ENCODE measurements at regions not wholly inside any gene's neighbourhood (a gene's known extent, or its start where the extent isn't known, plus 50 kb on each side); places are given as distances from the start of the nearest gene placed in this dataset.

- H3K27me3 ChIP-seq (ENCODE audit: insufficient read depth, low read depth): no peaks in the 10 kb centered on the region
- no peaks in the 10 kb centered on the region for H3K9me3 ChIP-seq (ENCODE audit: insufficient read depth, low read depth)
- no peak overlapping the region for H3K4me2 ChIP-seq
- H3K79me2 ChIP-seq (ENCODE audit: low read depth): no peaks in the 10 kb centered on the region
- H3K4me3 ChIP-seq: no peak overlapping the region
- H3K9me2 ChIP-seq (ENCODE audit: insufficient read depth): no peaks in the 10 kb centered on the region
- ChIA-PET POLR2A (ENCODE audit: unreplicated experiment) (no interaction called here), CTCF (no interaction called here)
- no peaks in the 10 kb centered on the region for H3K4me1 ChIP-seq (replicated peaks; ENCODE audit: insufficient read depth)
- H3K36me3 ChIP-seq (ENCODE audit: low read depth): no peaks in the 10 kb centered on the region
- no peak overlapping the region for H2AFZ ChIP-seq
- DNase-seq: peak in 1 of 2 experiments; percentile 1
- TF ChIP-seq EZH2 (IDR thresholded peaks at IDR 0.05; ENCODE audit: low read depth) (no peak), CTCF (conservative IDR thresholded peaks at IDR 0.05) (no peak)
- no peaks in the 10 kb centered on the region for H3F3A ChIP-seq (ENCODE audit: insufficient read depth, low read depth)
- H3K27ac ChIP-seq: no peak overlapping the region
- H4K20me1 ChIP-seq (ENCODE audit: insufficient read depth): no peaks in the 10 kb centered on the region
- intact Hi-C loops (cut with micrococcal nuclease; ENCODE audit: unreplicated experiment): no loop called here
- BruUV-seq (replicated peaks): no TSS peak
These were observed 358.6 kb downstream of the TDRD3 start for GRCh38 chr13:60755380-60756163.

- Histone ChIP-seq H4K20me1 (ENCODE audit: insufficient read depth) (no peaks in the 10 kb centered on the region), H3F3A (ENCODE audit: insufficient read depth, low read depth) (no peaks in the 10 kb centered on the region), H3K4me3 (no peak overlapping the region), H3K4me1 (replicated peaks; ENCODE audit: insufficient read depth) (no peaks in the 10 kb centered on the region), H3K27me3 (ENCODE audit: insufficient read depth, low read depth) (no peaks in the 10 kb centered on the region), H3K9me2 (ENCODE audit: insufficient read depth) (no peaks in the 10 kb centered on the region), H3K36me3 (ENCODE audit: low read depth) (no peaks in the 10 kb centered on the region), H3K79me2 (ENCODE audit: low read depth) (no peaks in the 10 kb centered on the region), H3K9me3 (ENCODE audit: insufficient read depth, low read depth) (no peaks in the 10 kb centered on the region), H3K27ac (no peak overlapping the region), H2AFZ (no peak overlapping the region), H3K4me2 (no peak overlapping the region)
- CTCF ChIA-PET: no interaction called here
- no peak for DNase-seq
- BruUV-seq (replicated peaks): no TSS peak
- TF ChIP-seq EZH2 (IDR thresholded peaks at IDR 0.05; ENCODE audit: low read depth): no peak
- TF ChIP-seq CTCF (conservative IDR thresholded peaks at IDR 0.05): no peak
- POLR2A ChIA-PET (ENCODE audit: unreplicated experiment): no interaction called here
- intact Hi-C loops (cut with micrococcal nuclease; ENCODE audit: unreplicated experiment): no loop called here
These were observed 357.4 kb downstream of the TDRD3 start for GRCh38 chr13:60754211-60755090.

GRCh38 chr13:60753641-60754040 is 356.6 kb downstream of the TDRD3 start:
- TF ChIP-seq EZH2 (IDR thresholded peaks at IDR 0.05; ENCODE audit: low read depth) (no peak), CTCF (conservative IDR thresholded peaks at IDR 0.05) (no peak)
- intact Hi-C loops (cut with micrococcal nuclease; ENCODE audit: unreplicated experiment): no loop called here
- H2AFZ ChIP-seq: no peak overlapping the region
- H3K27me3 ChIP-seq (ENCODE audit: insufficient read depth, low read depth): no peaks in the 10 kb centered on the region
- H3K4me2 ChIP-seq: no peak overlapping the region
- H3K4me1 ChIP-seq (replicated peaks; ENCODE audit: insufficient read depth): no peaks in the 10 kb centered on the region
- no peaks in the 10 kb centered on the region for H3K9me2 ChIP-seq (ENCODE audit: insufficient read depth)
- H3K79me2 ChIP-seq (ENCODE audit: low read depth): no peaks in the 10 kb centered on the region
- no peaks in the 10 kb centered on the region for H3F3A ChIP-seq (ENCODE audit: insufficient read depth, low read depth)
- CTCF ChIA-PET: no interaction called here
- no peaks in the 10 kb centered on the region for H3K36me3 ChIP-seq (ENCODE audit: low read depth)
- no peak overlapping the region for H3K27ac ChIP-seq
- no peak for DNase-seq
- no peaks in the 10 kb centered on the region for H4K20me1 ChIP-seq (ENCODE audit: insufficient read depth)
- BruUV-seq (replicated peaks): no TSS peak
- H3K4me3 ChIP-seq: no peak overlapping the region
- POLR2A ChIA-PET (ENCODE audit: unreplicated experiment): no interaction called here
- H3K9me3 ChIP-seq (ENCODE audit: insufficient read depth, low read depth): no peaks in the 10 kb centered on the region
